ENCODE measurements at regions not wholly inside any gene's neighbourhood (a gene's known extent, or its start where the extent isn't known, plus 50 kb on each side); places are given as distances from the start of the nearest gene placed in this dataset.
A peak's percentile ranks its signal among the peaks of the same experiment; 100 is the strongest.

DNA sequence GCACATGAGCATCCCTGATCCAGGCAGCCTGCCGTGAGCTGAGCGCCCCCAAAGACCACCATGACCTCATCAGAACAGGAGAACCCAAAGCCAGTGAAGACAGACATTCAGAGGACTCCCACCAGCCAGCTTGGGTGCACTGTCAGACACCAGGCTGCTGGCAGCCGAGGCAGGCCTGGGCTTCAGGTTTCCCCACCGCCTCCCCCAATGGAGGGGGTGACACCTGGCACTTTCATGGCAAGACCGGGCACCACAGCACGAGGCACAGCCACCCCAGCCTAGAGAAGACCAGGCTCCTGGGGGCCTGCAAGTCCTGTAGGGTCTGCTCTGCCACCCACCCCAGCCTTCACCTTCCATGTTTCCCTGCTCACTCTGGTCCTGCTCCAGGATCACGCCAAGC lies 140.5 kb downstream of the C16orf95 start:
- POLR2A ChIA-PET, result no interaction called here
- Histone ChIP-seq H3K4me3 (ENCODE audit: low read length) (no peak overlapping the region), H3K36me3 (ENCODE audit: insufficient read depth, low read length) (no peaks in the 10 kb centered on the region), H3K27ac (ENCODE audit: low read depth, low read length) (no peak overlapping the region), H3K27me3 (ENCODE audit: insufficient read depth, low read length, poor library complexity, severe bottlenecking) (no peaks in the 10 kb centered on the region), H3K4me1 (ENCODE audit: insufficient read depth, low read length) (no peaks in the 10 kb centered on the region), H3K9me3 (ENCODE audit: low read length) (no peaks in the 10 kb centered on the region)
- no peak overlapping the region for H3K27ac Mint-ChIP-seq
- DNase-seq, result no peak
- H3K9me3 Mint-ChIP-seq, result no peaks in the 10 kb centered on the region
- H3K36me3 Mint-ChIP-seq, result no peaks in the 10 kb centered on the region
- peaks cover 11 to 29% of the 10 kb centered on the region in 2 donors for H3K27me3 Mint-ChIP-seq
- H3K4me3 Mint-ChIP-seq, result no peak overlapping the region
- CTCF ChIA-PET, result no interaction called here
- no peaks in the 10 kb centered on the region for H3K4me1 Mint-ChIP-seq

DNA sequence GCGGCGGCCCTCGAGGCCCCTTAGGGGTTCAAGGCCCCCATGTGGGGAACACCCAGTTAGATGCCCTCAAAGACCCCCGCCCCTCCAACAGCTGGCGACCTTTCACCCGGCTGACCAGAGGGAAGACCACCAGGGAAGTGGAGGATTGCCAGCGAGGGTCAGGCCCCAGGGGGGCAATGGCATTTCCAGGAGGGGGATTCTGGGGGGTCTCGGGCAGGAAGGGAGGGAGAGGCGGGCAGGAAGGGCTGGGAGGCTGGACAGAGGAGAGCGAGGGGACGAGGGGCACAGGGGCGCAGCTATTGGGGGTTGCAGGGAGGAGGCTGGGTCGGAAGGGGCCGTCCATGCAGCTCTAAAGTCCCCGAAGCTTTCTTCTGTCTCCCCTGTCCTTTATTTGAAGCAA lies 139.5 kb downstream of the C16orf95 start:
- Mint-ChIP-seq H3K27ac (peak overlapping the region in 1 of 8 donors; percentile 38), H3K27me3 (peaks cover 11 to 29% of the 10 kb centered on the region in 2 donors), H3K9me3 (no peaks in the 10 kb centered on the region), H3K4me1 (no peaks in the 10 kb centered on the region), H3K4me3 (no peak overlapping the region), H3K36me3 (no peaks in the 10 kb centered on the region)
- Histone ChIP-seq H3K4me1 (ENCODE audit: insufficient read depth, low read length) (no peaks in the 10 kb centered on the region), H3K27ac (ENCODE audit: low read depth, low read length) (no peak overlapping the region), H3K4me3 (ENCODE audit: low read length) (no peak overlapping the region), H3K27me3 (ENCODE audit: insufficient read depth, low read length, poor library complexity, severe bottlenecking) (no peaks in the 10 kb centered on the region), H3K36me3 (ENCODE audit: insufficient read depth, low read length) (no peaks in the 10 kb centered on the region), H3K9me3 (ENCODE audit: low read length) (no peaks in the 10 kb centered on the region)
- no peak for DNase-seq
- POLR2A ChIA-PET, result no interaction called here
- CTCF ChIA-PET, result no interaction called here

DNA sequence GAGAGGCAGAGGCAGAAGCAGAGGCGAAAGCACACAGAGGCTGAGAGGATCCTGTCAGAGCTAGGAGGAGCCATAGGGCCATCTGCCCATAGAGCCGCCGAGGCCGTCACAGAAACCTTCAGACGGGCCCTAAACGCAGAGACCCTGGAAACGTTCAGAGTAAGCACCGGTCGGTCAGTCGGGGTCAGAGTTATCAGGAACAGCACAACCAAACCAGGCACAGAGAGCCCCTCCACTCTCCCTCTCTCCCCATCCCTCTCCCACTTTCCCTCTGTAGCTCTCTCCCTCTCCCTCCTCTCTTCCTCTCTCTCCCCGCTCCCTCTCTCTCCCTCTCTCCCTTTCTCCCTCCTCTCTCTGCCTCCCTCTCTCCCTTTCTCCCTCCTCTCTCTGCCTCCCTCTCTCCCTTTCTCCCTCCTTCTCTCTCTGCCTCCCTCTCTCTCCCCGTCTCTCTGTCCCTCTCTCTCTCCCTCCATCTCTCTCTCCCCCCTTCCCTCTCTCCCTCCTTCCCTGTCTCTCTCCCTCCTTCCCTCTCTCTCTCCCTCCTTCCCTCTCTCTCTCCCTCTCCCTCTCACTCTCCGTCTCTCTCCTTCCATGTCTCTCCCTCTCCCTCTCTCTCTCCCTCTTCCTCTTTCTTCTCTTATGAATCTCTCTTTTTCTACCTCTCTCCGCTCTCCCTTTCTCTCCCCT lies 138.9 kb downstream of the C16orf95 start:
- no peaks in the 10 kb centered on the region for H3K4me1 Mint-ChIP-seq
- ChIA-PET POLR2A (no interaction called here), CTCF (no interaction called here)
- H3K4me3 Mint-ChIP-seq, result no peak overlapping the region
- H3K27me3 Mint-ChIP-seq, result peaks cover 11 to 29% of the 10 kb centered on the region in 2 donors
- H3K9me3 ChIP-seq (ENCODE audit: low read length), result no peaks in the 10 kb centered on the region
- H3K27ac Mint-ChIP-seq, result no peak overlapping the region
- H3K36me3 ChIP-seq (ENCODE audit: insufficient read depth, low read length), result no peaks in the 10 kb centered on the region
- no peak overlapping the region for H3K4me3 ChIP-seq (ENCODE audit: low read length)
- H3K36me3 Mint-ChIP-seq, result no peaks in the 10 kb centered on the region
- H3K27me3 ChIP-seq (ENCODE audit: insufficient read depth, low read length, poor library complexity, severe bottlenecking), result no peaks in the 10 kb centered on the region
- no peaks in the 10 kb centered on the region for H3K4me1 ChIP-seq (ENCODE audit: insufficient read depth, low read length)
- H3K27ac ChIP-seq (ENCODE audit: low read depth, low read length), result no peak overlapping the region
- DNase-seq, result no peak
- H3K9me3 Mint-ChIP-seq, result no peaks in the 10 kb centered on the region

DNA sequence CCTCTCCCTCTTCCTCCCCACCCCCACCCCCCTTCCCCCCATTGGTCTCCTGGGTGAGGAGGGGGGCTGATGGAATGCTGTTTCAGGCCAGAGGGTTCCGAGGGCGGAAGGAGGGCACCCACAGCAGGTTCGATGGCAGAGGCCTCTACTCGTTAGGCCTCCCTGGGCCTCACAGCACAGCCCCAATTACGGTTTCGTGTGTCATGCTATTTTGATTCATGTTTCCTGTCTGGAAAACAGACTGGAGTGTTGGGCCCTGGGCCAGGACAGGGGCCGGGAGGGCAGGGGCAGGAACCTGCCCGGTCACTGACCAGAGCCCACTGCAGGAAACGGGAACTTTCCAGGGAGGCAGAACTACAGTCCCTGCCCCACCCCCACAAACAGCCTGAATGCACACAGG lies 138.2 kb downstream of the C16orf95 start:
- no peaks in the 10 kb centered on the region for H3K4me1 ChIP-seq (ENCODE audit: insufficient read depth, low read length)
- DNase-seq, result no peak
- POLR2A ChIA-PET, result no interaction called here
- Mint-ChIP-seq H3K36me3 (no peaks in the 10 kb centered on the region), H3K27ac (no peak overlapping the region), H3K4me1 (no peaks in the 10 kb centered on the region), H3K4me3 (no peak overlapping the region), H3K9me3 (no peaks in the 10 kb centered on the region), H3K27me3 (peaks cover 11 to 29% of the 10 kb centered on the region in 2 donors)
- no peaks in the 10 kb centered on the region for H3K36me3 ChIP-seq (ENCODE audit: insufficient read depth, low read length)
- CTCF ChIA-PET, result no interaction called here
- no peak overlapping the region for H3K4me3 ChIP-seq (ENCODE audit: low read length)
- H3K27me3 ChIP-seq (ENCODE audit: insufficient read depth, low read length, poor library complexity, severe bottlenecking), result no peaks in the 10 kb centered on the region
- H3K9me3 ChIP-seq (ENCODE audit: low read length), result no peaks in the 10 kb centered on the region
- H3K27ac ChIP-seq (ENCODE audit: low read depth, low read length), result no peak overlapping the region

DNA sequence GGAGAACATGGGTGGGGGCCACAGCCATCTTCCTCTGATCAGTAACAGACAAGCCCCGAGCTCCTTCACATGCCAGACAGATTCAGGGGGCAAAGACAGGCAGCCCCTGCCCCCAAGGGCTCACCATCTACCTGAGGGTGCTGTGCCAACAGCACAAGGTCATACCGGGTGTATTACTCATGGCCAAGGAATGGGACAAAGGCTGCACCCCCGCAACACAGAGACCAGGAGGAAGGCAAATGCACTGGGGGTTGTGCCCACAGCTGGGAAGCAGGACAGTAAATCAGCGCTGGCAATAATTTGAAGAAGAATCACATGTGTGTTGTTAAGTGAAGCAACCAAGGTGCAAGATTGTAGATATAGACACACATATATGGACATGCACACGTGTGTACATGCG lies 137.1 kb downstream of the C16orf95 start:
- H3K27me3 Mint-ChIP-seq, result peaks cover 10 to 24% of the 10 kb centered on the region in 2 donors
- H3K9me3 ChIP-seq (ENCODE audit: low read length), result no peaks in the 10 kb centered on the region
- no peaks in the 10 kb centered on the region for H3K36me3 Mint-ChIP-seq
- H3K27ac ChIP-seq (ENCODE audit: low read depth, low read length), result no peak overlapping the region
- H3K27ac Mint-ChIP-seq, result no peak overlapping the region
- H3K4me3 ChIP-seq (ENCODE audit: low read length), result no peak overlapping the region
- H3K4me3 Mint-ChIP-seq, result no peak overlapping the region
- no peaks in the 10 kb centered on the region for H3K27me3 ChIP-seq (ENCODE audit: insufficient read depth, low read length, poor library complexity, severe bottlenecking)
- ChIA-PET POLR2A (no interaction called here), CTCF (no interaction called here)
- H3K4me1 Mint-ChIP-seq, result no peaks in the 10 kb centered on the region
- DNase-seq, result no peak
- no peaks in the 10 kb centered on the region for H3K9me3 Mint-ChIP-seq
- H3K4me1 ChIP-seq (ENCODE audit: insufficient read depth, low read length), result no peaks in the 10 kb centered on the region
- no peaks in the 10 kb centered on the region for H3K36me3 ChIP-seq (ENCODE audit: insufficient read depth, low read length)

DNA sequence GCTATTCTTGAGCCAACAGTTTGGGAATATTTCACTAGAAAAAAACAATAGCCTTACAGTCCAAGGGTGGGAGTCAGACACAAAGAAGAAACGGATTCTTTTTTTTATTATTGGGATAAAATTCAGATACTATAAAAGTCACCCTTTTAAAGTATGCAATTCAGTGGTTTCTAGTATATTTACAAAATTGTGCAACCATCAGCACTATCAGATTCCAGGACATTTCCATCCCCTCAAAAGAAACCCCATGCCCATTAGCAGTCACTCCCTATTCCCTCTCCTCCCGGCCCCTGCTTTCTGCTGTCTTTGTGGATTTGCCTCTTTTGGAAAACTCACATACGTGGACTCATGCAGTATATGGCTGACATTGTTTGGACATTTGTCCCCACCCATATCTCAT lies 134.4 kb downstream of the C16orf95 start:
- ChIA-PET POLR2A (no interaction called here), CTCF (no interaction called here)
- Histone ChIP-seq H3K36me3 (ENCODE audit: insufficient read depth, low read length) (no peaks in the 10 kb centered on the region), H3K27me3 (ENCODE audit: insufficient read depth, low read length, poor library complexity, severe bottlenecking) (no peaks in the 10 kb centered on the region), H3K4me1 (ENCODE audit: insufficient read depth, low read length) (no peaks in the 10 kb centered on the region), H3K4me3 (ENCODE audit: low read length) (no peak overlapping the region), H3K27ac (ENCODE audit: low read depth, low read length) (no peak overlapping the region), H3K9me3 (ENCODE audit: low read length) (peaks cover 5% of the 10 kb centered on the region)
- no peak overlapping the region for H3K4me3 Mint-ChIP-seq
- H3K4me1 Mint-ChIP-seq, result no peaks in the 10 kb centered on the region
- H3K36me3 Mint-ChIP-seq, result no peaks in the 10 kb centered on the region
- no peak overlapping the region for H3K27ac Mint-ChIP-seq
- peaks cover 0 to 4% (median 0%) of the 10 kb centered on the region in 5 donors for H3K9me3 Mint-ChIP-seq
- peaks cover 6 to 10% of the 10 kb centered on the region in 2 donors for H3K27me3 Mint-ChIP-seq
- DNase-seq, result no peak

DNA sequence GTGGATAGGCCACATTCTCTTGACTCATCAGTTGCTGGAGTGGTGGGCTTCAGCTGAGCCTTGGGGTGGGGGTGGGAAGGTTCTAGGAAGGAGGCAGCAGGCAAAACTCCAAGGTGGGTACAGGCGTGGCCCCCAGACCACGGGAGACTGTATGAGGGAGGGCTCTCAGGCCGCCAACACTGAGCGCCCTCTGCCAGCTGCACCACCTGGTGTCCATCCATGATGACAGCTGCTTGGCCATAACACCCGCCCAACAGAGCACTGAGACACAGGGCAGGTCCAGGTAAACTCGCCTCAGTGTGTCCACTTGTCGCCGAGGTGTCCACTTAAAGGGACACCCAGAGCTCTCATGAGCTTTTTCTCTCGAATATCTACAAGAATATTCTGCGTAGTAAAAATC lies 133.5 kb downstream of the C16orf95 start:
- Mint-ChIP-seq H3K27ac (no peak overlapping the region), H3K36me3 (no peaks in the 10 kb centered on the region), H3K4me3 (no peak overlapping the region), H3K9me3 (peaks cover 0 to 6% (median 0%) of the 10 kb centered on the region in 5 donors), H3K27me3 (peaks cover 3 to 5% of the 10 kb centered on the region in 2 donors), H3K4me1 (no peaks in the 10 kb centered on the region)
- Histone ChIP-seq H3K27me3 (ENCODE audit: insufficient read depth, low read length, poor library complexity, severe bottlenecking) (no peaks in the 10 kb centered on the region), H3K27ac (ENCODE audit: low read depth, low read length) (no peak overlapping the region), H3K4me1 (ENCODE audit: insufficient read depth, low read length) (no peaks in the 10 kb centered on the region), H3K36me3 (ENCODE audit: insufficient read depth, low read length) (no peaks in the 10 kb centered on the region), H3K4me3 (ENCODE audit: low read length) (no peak overlapping the region), H3K9me3 (ENCODE audit: low read length) (peaks cover 5% of the 10 kb centered on the region)
- no peak for DNase-seq
- ChIA-PET POLR2A (no interaction called here), CTCF (no interaction called here)

DNA sequence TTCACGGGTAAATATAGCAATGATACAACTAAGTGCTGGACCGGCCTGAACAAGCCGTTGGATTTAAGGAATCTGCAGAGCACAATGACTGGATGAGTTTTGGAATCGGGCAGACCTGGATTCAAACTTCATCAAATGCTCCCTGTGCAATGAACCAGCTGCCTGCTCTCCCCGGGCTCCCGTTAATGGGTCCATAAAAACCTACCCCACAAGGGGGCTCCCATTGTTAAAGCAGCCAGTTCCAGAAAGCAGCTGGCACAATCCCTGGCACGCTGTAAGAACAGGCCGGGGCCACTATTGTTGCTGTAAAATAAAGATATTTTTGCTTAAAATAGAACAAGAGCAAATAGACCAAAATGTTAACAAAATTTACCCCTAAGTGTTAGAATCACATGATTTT lies 131.9 kb downstream of the C16orf95 start:
- H3K4me1 ChIP-seq (ENCODE audit: insufficient read depth, low read length), result no peaks in the 10 kb centered on the region
- H3K27me3 ChIP-seq (ENCODE audit: insufficient read depth, low read length, poor library complexity, severe bottlenecking), result no peaks in the 10 kb centered on the region
- POLR2A ChIA-PET, result no interaction called here
- H3K9me3 Mint-ChIP-seq, result peaks cover 0 to 6% (median 2%) of the 10 kb centered on the region in 5 donors
- peaks cover 5% of the 10 kb centered on the region for H3K9me3 ChIP-seq (ENCODE audit: low read length)
- no peaks in the 10 kb centered on the region for H3K36me3 ChIP-seq (ENCODE audit: insufficient read depth, low read length)
- H3K27me3 Mint-ChIP-seq, result peaks cover 0 to 3% of the 10 kb centered on the region in 2 donors
- H3K4me3 ChIP-seq (ENCODE audit: low read length), result no peak overlapping the region
- no peak overlapping the region for H3K4me3 Mint-ChIP-seq
- CTCF ChIA-PET, result no interaction called here
- no peaks in the 10 kb centered on the region for H3K36me3 Mint-ChIP-seq
- no peaks in the 10 kb centered on the region for H3K4me1 Mint-ChIP-seq
- no peak for DNase-seq
- H3K27ac ChIP-seq (ENCODE audit: low read depth, low read length), result no peak overlapping the region
- H3K27ac Mint-ChIP-seq, result no peak overlapping the region

DNA sequence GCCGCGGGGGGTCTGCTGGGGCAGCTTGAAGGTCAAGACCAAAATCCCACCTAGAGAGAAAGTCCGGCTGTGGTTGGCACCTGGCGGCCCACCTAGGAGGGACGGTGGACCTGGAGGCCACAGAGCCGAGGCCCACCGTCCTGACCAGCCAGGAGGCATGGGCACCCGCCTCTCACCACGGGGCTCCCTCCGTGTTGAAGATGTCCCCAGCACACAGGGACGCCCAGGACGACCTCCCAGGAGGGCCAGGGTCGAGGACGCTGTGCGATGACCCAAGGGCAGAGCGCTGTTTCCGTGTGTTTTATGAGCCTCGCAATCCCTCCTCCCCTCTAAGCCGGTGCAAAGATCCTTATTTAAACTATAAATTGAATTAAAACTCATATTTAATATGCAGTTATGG lies 131.2 kb downstream of the C16orf95 start:
- H3K27me3 Mint-ChIP-seq, result no peaks in the 10 kb centered on the region
- CTCF ChIA-PET, result no interaction called here
- POLR2A ChIA-PET, result no interaction called here

More for the DNA sequence above, 131.2 kb downstream of the C16orf95 start:
- no peak overlapping the region for H3K27ac Mint-ChIP-seq
- Histone ChIP-seq H3K4me3 (ENCODE audit: low read length) (no peak overlapping the region), H3K9me3 (ENCODE audit: low read length) (peaks cover 5% of the 10 kb centered on the region), H3K4me1 (ENCODE audit: insufficient read depth, low read length) (no peaks in the 10 kb centered on the region), H3K36me3 (ENCODE audit: insufficient read depth, low read length) (no peaks in the 10 kb centered on the region), H3K27ac (ENCODE audit: low read depth, low read length) (no peak overlapping the region), H3K27me3 (ENCODE audit: insufficient read depth, low read length, poor library complexity, severe bottlenecking) (no peaks in the 10 kb centered on the region)
- DNase-seq, result no peak
- H3K9me3 Mint-ChIP-seq, result peaks cover 0 to 6% (median 5%) of the 10 kb centered on the region in 5 donors
- H3K4me1 Mint-ChIP-seq, result no peaks in the 10 kb centered on the region
- no peak overlapping the region for H3K4me3 Mint-ChIP-seq
- H3K36me3 Mint-ChIP-seq, result no peaks in the 10 kb centered on the region
